DMS153 (cell line): ENCODE measurements at regions not wholly inside any gene's neighbourhood (a gene's known extent, or its start where the extent isn't known, plus 50 kb on each side); places are given as distances from the start of the nearest gene placed in this dataset.
"Not testable (repeated sequence)": the region's sequence is repeated elsewhere in the genome, so short reads cannot be mapped to it uniquely, and the experiment has no call there.

Experiments used
- DNase-seq: peaks from one replicate; lab custom pipeline; 2025; lab: John Stamatoyannopoulos, UW

- DNase-seq = no peak
Observed at GRCh38 chr11:38155856-38156255, 1557.8 kb upstream of the RAG2 start.

DNA sequence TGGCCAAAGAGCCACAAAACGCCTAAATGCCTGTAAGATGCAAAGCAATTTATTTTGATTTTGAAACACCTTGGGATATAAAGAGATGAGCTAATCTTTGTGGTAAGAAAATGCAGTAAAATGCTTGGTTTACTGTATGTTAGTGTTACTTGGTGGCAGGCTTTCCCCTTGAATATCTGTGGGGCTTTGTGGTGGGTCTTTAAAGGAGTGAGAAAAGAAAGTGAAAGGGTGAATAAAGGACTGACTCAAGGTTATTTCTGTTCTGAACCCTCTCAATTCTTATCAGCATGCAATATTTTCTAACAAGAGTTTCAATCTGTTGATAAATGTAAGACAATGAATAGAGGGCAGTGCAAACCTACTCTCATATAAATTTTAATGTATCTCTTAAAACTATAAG is 1555.9 kb upstream of the RAG2 start:
- no peak for DNase-seq

DNA sequence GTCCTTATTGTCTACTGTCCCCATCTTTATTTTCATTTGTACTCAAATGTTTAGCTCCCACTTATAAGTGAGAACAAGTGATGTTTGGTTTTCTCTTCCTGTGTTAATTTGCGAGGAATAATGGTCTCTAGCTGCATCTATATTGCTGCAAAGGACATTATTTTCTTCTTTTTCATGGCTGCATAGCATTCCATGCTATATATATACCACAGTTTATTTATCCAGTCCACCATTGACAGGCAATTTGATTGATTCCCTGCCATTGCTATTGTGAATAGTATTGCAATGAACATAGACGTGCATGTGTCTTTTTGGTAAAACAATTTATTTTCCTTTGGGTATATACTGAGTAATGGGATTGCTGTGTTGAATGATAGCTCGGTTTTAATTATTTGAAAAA is 1545.8 kb upstream of the RAG2 start:
- DNase-seq = no peak

GRCh38 chr11:38138972-38139371 is 1540.9 kb upstream of the RAG2 start:
- no peak for DNase-seq

- no peak for DNase-seq
Observed at GRCh38 chr11:38136887-38137286, 1538.9 kb upstream of the RAG2 start.

GRCh38 chr11:38131535-38131934 is 1533.5 kb upstream of the RAG2 start:
- DNase-seq = no peak

DNA sequence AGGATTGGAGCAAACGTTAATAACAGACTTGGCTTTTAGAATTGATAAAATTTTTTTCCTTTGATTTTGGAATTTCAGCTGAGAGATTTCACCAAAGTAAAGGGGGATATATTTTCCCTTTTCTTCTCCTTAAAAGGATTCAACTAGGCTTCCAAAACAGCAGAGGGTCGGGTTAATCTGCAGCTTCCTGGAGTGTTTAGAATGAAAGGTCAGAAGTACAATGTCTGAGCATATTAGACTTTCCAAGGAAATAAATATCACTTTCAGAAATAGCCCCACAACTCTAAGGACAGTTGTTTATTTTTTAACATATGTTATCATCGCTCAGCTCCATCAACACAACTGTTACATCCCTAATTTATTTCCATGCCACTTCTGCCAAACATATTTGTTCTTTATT is 1532.9 kb upstream of the RAG2 start:
- no peak for DNase-seq

GRCh38 chr11:38130514-38130913 is 1532.5 kb upstream of the RAG2 start:
- no peak for DNase-seq

DNA sequence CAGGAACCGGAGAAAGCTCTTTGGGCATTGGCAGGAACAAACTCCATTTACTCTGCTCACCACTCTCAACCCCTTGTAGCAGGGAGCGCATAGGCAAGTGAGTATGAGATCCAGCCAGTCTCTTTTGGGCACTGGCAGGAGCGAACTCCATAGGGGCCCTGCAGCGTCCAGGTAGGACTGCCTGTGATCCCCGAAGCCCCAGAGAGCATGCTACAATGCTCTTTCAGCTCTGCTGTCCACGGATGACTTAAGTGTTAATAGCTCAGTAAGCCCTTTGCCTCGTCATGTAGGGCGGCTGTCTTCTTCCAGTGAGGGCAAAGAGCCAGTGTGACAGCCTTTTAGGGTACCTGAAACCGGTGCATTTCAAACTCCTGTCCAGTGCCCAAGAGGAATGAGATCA is 1525.6 kb upstream of the RAG2 start:
- DNase-seq = no peak

DNA sequence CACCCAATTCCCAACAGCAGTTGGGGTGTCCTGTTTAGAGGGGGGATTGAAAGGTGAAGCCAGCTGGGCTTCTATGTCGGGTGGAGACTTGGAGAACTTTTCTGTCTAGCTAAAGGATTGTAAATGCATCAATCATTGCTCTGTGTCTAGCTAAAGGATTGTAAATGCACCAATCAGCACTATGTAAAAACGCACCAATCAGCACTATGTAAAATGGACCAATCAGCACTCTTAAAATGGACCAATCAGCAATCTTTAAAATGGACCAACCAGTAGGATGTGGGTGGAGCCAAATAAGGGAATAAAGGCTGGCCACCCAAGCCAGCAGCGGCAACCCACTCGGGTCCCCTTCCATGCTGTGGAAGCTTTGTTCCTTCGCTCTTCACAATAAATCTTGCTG is 1518.6 kb upstream of the RAG2 start:
- not testable (repeated sequence) for DNase-seq

- DNase-seq = not testable (repeated sequence)
Observed at GRCh38 chr11:38115381-38115780, 1517.3 kb upstream of the RAG2 start.

DNA sequence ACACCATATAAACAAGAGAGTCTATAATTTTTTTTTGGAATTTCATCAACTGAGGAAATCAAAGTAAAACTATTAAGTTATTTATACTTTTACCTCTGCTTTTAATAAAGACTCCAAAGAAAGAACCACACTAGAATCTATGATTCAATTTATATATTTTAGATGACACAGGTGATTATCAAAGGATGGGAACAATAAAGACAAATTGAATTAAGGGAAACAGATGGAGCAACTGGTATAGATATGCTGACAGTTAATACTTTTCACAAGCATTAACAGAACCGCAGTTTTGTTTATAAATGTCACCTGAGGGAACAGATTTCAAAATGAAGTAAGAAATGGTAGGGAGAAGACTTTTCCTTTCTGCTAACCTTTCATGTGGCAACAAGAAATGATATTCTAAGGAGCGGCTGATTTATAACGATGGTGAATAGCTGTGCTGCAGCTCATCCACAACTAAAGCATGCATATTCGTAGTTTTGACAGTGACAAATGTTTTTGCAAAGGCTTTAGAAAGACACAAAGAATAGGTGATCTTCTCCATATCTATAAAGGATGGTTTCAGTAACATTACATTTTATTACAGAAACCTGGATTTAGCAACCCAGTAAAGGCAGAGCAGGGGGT is 1502.9 kb upstream of the RAG2 start:
- DNase-seq = no peak

DNA sequence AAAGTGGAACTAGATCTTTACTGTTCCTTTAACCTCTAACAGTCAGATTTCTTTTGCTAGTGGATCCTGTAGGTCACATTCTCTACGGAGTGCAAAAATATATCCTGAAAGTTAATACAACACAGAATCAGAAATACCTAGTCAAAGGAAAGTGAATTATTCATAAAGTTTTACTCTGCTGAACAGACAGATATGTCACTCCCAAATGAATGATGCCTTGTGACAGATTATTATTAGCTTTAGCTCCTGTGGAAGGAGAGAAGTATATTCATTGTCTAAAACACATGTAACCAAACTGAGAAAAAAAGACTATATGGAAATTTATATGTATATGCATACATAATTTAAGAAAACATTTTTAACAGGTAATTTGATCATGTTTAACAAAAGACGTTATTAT is 1497.2 kb upstream of the RAG2 start:
- DNase-seq = no peak

- DNase-seq = no peak
Observed at GRCh38 chr11:38089726-38090125, 1491.7 kb upstream of the RAG2 start.

- DNase-seq = no peak
Observed at GRCh38 chr11:38060920-38061319, 1462.9 kb upstream of the RAG2 start.

GRCh38 chr11:38060136-38060535 is 1462.1 kb upstream of the RAG2 start:
- DNase-seq = no peak

GRCh38 chr11:38046571-38047135 is 1448.6 kb upstream of the RAG2 start:
- no peak for DNase-seq

- no peak for DNase-seq
Observed at GRCh38 chr11:38043060-38043459, 1445.0 kb upstream of the RAG2 start.

GRCh38 chr11:38038777-38039176 is 1440.7 kb upstream of the RAG2 start:
- no peak for DNase-seq

DNA sequence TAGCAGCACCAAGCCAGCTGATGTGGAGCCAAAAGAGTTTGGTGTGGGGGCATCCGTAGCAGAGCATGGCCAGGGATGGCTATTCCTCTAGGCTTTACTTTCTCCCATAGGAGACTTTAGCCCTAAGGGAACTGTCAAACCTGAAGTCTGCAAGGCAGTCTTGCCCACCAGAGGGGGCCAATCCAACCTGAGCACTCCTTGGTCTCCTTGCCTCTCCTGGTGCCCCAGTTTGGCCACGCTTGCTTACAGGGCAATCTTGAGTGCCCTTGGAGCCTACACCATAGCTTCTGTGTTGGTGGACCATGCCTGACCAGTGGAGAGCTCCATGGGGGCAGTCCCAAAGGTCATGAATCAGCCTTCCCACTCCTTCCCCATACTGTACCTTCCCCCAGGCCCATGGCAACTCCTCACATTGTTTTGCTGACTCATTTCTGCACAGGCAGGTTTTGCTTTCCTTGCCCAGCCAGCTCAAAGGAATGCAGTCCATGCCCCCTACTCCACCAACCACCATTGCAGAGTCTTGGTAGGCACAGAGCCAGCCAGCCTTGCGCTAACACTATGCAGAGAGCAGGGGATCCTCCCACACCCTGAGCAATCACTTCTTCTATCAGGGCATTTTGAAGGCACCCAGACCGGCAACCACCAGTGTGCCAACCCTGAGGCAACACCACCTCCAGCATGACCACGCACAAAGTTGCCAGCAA is 1421.2 kb upstream of the RAG2 start:
- no peak for DNase-seq

- no peak for DNase-seq
Observed at GRCh38 chr11:38014405-38014804, 1416.4 kb upstream of the RAG2 start.

GRCh38 chr11:38013157-38013556 is 1415.1 kb upstream of the RAG2 start:
- no peak for DNase-seq

- no peak for DNase-seq
Observed at GRCh38 chr11:38011496-38011895, 1413.5 kb upstream of the RAG2 start.

GRCh38 chr11:38009932-38010331 is 1411.9 kb upstream of the RAG2 start:
- no peak for DNase-seq
